Dermis microvascular lymphatic vessel endothelial cell (primary cell): ENCODE measurements at regions not wholly inside any gene's neighbourhood (a gene's known extent, or its start where the extent isn't known, plus 50 kb on each side); places are given as distances from the start of the nearest gene placed in this dataset.
A peak's percentile ranks its signal among the peaks of the same experiment; 100 is the strongest.

Experiments
- DNase-seq, 2 donors: peaks; one replicate each; pipeline versions ENCODE4 v3.0.0 to v3.0.0-alpha.2; 2010; ENCODE audit warnings: low read depth in 2 of 2

GRCh38 chr12:53803194-53803593, 51.4 kb upstream of the CISTR start:
- no peak for DNase-seq

- no peak for DNase-seq
Observed at GRCh38 chr12:53803703-53804102, 51.9 kb upstream of the CISTR start.

- no peak for DNase-seq
Observed at GRCh38 chr12:53804429-53804828, 52.6 kb upstream of the CISTR start.

- no peak for DNase-seq
Observed at GRCh38 chr12:53805067-53805466, 53.3 kb upstream of the CISTR start.

- DNase-seq: no peak
Observed at GRCh38 chr12:53805791-53806190, 54.0 kb upstream of the CISTR start.

GRCh38 chr12:53806721-53807120, 54.9 kb upstream of the CISTR start:
- no peak for DNase-seq

GRCh38 chr12:53807322-53807860, 55.6 kb upstream of the CISTR start:
- no peak for DNase-seq

GRCh38 chr12:53808023-53808705, 56.4 kb upstream of the CISTR start:
- DNase-seq: no peak

- no peak for DNase-seq
Observed at GRCh38 chr12:53809005-53809404, 57.2 kb upstream of the CISTR start.

- no peak for DNase-seq
Observed at GRCh38 chr12:53810950-53811349, 59.2 kb upstream of the CISTR start.

GRCh38 chr12:53811606-53812005, 59.8 kb upstream of the CISTR start:
- no peak for DNase-seq

GRCh38 chr12:53816360-53817020, 64.7 kb upstream of the CISTR start:
- no peak for DNase-seq

- DNase-seq: no peak
Observed at GRCh38 chr12:53817021-53817389, 65.2 kb upstream of the CISTR start.

- peak in 1 of 2 donors; percentile 1 for DNase-seq
Observed at GRCh38 chr12:53820514-53821306, 68.9 kb upstream of the CISTR start.

GRCh38 chr12:53824001-53824712, 72.4 kb upstream of the CISTR start:
- DNase-seq: no peak

- DNase-seq: no peak
Observed at GRCh38 chr12:53825246-53826081, 73.7 kb upstream of the CISTR start.

GRCh38 chr12:53827306-53827705, 75.5 kb upstream of the CISTR start:
- DNase-seq: no peak

GRCh38 chr12:53828598-53828997, 76.8 kb upstream of the CISTR start:
- DNase-seq: no peak

GRCh38 chr12:53829130-53829819, 77.5 kb upstream of the CISTR start:
- DNase-seq: no peak

- no peak for DNase-seq
Observed at GRCh38 chr12:53830631-53831030, 78.9 kb upstream of the CISTR start.
